ENCODE measurements at regions not wholly inside any gene's neighbourhood (a gene's known extent, or its start where the extent isn't known, plus 50 kb on each side); places are given as distances from the start of the nearest gene placed in this dataset.

DNA sequence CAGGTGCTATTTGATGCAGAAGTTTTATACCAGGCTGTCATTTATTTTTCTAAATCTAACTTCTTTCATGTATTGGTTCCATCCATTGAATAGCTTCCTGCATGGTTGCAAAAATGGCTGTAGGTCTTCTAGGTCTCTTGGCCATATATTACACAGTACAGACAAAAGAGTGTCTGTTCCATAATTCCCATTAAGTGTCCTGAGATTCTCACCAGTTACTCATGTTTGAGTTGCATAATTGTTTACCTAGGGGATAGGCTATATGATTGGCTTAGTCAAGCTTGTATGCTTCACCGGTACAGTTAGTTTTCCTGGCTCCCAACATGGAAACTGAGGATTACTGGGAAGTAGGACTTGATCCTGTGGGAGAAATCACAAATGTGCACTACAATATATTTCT, 399.4 kb upstream of the NUDT12 start:
- H3K27ac Mint-ChIP-seq, result no peak overlapping the region
- peaks cover 1 to 26% (median 14%) of the 10 kb centered on the region in 9 donors for H3K9me3 Mint-ChIP-seq
- no peaks in the 10 kb centered on the region for H3K36me3 Mint-ChIP-seq
- no peak overlapping the region for H3K4me3 Mint-ChIP-seq
- no peak for DNase-seq
- no peak for ATAC-seq
- no peaks in the 10 kb centered on the region for H3K4me1 Mint-ChIP-seq
- no peaks in the 10 kb centered on the region for H3K27me3 Mint-ChIP-seq
- POLR2A ChIA-PET, result no interaction called here

DNA sequence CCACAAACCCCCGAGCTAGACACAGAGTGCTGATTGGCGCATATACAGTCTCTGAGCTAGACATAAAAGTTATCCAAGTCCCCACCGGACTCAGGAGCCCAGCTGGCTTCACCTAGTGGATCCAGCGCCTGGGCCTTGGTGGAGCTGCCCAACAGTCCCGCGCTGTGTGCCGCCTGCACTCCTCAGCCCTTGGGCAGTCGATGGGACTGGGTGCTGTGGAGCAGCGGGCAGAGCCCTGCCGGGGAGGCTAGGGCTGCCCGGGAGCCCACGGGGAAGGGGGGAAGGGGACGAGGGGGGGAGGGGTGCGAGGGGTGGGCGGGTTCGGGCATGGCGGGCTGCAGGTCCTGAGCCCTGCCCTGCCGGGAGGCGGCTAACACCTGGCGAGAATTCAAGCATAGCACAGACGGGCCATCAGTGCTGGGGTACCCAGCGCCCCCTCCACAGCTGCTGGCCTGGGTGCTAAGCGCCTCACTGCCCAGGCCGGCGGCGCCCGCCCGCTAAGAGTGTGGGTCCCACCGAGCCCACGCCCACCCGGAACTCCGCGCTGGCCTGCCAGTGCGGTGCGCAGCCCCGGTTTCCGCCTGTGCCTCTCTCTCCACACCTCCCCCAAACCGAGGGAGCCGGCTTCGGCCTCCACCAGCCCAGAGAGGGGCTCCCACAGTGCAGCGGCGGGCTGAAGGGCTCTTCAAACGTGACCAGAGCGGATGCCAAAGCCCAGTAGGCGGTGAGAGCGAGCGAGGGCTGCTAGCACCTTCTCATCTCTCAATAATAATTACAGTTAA, 391.2 kb upstream of the NUDT12 start:
- H3K4me3 Mint-ChIP-seq, result no peak overlapping the region
- no peaks in the 10 kb centered on the region for H3K4me1 Mint-ChIP-seq
- DNase-seq (no peak), ATAC-seq (no peak)
- POLR2A ChIA-PET, result no interaction called here
- H3K9me3 Mint-ChIP-seq, result peaks cover 0 to 24% (median 3%) of the 10 kb centered on the region in 9 donors
- no peaks in the 10 kb centered on the region for H3K36me3 Mint-ChIP-seq
- no peaks in the 10 kb centered on the region for H3K27me3 Mint-ChIP-seq
- no peak overlapping the region for H3K27ac Mint-ChIP-seq

DNA sequence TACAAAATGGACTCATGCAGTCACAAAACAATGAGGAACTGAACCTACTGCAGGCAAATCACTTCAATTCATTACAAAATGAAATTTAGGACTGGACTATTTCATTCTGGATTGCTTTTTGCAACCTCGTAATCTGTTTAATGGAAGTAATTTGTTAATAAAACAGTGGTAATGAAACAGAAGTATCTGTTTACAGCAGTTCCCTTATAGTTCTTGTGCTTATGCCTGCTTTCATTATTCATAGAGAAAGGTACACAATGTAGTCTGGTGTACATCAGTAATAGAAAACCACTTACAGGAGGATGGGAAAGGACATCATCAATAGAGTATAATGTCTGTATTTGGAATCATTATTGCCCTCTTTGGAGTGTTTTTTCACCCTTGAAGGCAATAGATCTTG, 389.2 kb upstream of the NUDT12 start:
- Mint-ChIP-seq H3K27ac (no peak overlapping the region), H3K27me3 (no peaks in the 10 kb centered on the region), H3K4me3 (no peak overlapping the region), H3K4me1 (no peaks in the 10 kb centered on the region), H3K36me3 (no peaks in the 10 kb centered on the region), H3K9me3 (peaks cover 0 to 11% (median 3%) of the 10 kb centered on the region in 9 donors)
- no peak for DNase-seq
- no peak for ATAC-seq
- POLR2A ChIA-PET, result no interaction called here

DNA sequence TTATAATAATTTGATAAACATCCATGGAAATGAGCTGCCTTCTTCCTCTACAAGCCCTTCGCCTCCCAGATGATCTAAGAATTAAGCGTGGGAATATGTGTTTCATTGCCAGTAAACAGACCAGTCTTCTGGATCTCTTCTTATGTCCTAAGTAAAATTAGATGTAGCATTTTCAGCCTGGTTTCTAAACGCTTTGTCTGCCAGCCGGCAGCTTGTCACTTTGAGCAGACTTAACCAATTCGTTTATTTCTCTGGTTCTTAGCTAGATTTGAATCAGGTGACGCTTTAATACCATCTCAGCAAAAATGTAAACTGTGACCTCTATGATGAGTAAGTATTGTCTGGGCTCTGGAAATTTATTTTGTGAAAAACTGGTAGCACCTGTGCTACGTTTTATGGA, 380.6 kb upstream of the NUDT12 start:
- H3K4me3 Mint-ChIP-seq, result no peak overlapping the region
- H3K27ac Mint-ChIP-seq, result no peak overlapping the region
- H3K4me1 Mint-ChIP-seq, result no peaks in the 10 kb centered on the region
- no peaks in the 10 kb centered on the region for H3K36me3 Mint-ChIP-seq
- no peak for DNase-seq
- peaks cover 0 to 24% (median 0%) of the 10 kb centered on the region in 9 donors for H3K9me3 Mint-ChIP-seq
- no peaks in the 10 kb centered on the region for H3K27me3 Mint-ChIP-seq
- POLR2A ChIA-PET, result no interaction called here
- ATAC-seq, result no peak

DNA sequence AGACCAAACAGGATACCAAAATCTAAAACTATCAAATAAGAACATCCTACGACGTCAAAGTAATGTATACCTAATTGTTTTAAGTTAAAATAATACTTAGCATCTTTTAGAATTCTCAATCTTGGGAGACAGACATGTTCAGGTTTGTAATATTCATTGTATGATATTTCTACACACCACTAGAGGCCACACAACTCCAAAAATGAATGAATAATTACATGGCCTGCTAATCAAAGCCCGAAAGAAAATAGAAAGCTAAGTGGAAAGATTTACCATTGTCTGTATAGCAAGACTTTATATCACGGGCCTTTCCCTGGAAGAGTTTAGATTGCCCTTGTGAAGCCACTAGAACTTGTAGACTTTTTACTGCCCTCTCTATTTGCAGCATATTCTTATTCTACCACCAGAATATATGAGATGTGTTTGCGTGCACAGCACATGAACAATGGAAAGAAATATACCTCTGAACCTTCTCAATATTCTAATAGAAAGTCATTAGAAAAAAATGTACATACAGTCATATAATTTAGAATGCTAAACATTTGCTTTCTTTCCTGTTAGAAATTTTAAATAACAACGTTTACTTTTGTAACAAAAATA, 380.1 kb upstream of the NUDT12 start:
- DNase-seq, result no peak
- Mint-ChIP-seq H3K4me3 (no peak overlapping the region), H3K4me1 (no peaks in the 10 kb centered on the region), H3K36me3 (no peaks in the 10 kb centered on the region), H3K27me3 (no peaks in the 10 kb centered on the region), H3K9me3 (peaks cover 0 to 24% (median 0%) of the 10 kb centered on the region in 9 donors), H3K27ac (no peak overlapping the region)
- POLR2A ChIA-PET, result no interaction called here
- no peak for ATAC-seq

DNA sequence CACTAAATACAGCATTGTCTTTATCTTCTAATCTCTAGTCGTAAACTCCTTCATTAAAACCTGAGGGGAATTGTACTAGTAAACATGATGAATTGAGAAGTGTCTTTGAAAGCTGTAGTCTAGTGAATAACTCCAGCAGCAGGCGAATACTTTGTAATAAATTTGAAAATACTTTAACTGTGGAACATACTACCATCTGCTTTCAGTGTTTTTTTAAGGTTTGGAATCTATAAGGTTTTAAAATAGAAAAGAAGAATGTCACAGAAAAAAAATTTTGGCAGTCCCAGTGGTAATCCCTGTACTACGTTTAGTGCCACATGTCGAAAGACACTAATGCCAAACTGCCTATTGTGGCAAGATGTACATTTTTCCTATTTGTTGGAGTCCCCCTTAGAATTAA, 379.0 kb upstream of the NUDT12 start:
- DNase-seq (no peak), ATAC-seq (no peak)
- no peak overlapping the region for H3K27ac Mint-ChIP-seq
- H3K9me3 Mint-ChIP-seq, result peaks cover 0 to 24% (median 0%) of the 10 kb centered on the region in 9 donors
- H3K27me3 Mint-ChIP-seq, result no peaks in the 10 kb centered on the region
- H3K4me1 Mint-ChIP-seq, result no peaks in the 10 kb centered on the region
- H3K4me3 Mint-ChIP-seq, result no peak overlapping the region
- POLR2A ChIA-PET, result no interaction called here
- H3K36me3 Mint-ChIP-seq, result no peaks in the 10 kb centered on the region

DNA sequence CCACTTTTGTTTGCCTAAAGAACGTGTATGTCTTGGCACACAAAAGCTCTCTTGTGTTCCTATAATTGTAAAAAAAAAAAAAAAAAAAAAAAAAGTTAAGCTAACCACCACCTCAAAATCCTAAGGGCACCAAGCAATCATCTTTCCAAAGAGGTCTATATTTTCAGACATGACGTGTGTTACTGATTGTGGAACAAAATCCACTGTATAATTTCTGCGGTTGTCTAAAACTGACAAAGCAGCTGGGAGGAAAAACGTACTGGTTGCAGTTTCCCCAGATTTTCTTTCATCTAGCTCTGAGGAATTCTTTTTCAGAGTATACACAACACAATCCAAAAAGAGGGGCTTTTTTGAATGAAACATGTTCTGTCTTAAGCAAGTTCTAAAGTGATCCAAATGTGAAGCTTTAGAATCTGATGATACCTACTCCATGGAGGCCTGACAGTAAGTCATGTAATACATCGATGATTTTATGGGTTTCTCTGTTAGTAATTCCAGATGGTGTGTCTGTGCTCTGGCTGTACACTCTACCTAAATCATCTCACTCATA, 375.6 kb upstream of the NUDT12 start:
- Mint-ChIP-seq H3K27me3 (no peaks in the 10 kb centered on the region), H3K9me3 (peaks cover 0 to 17% (median 3%) of the 10 kb centered on the region in 9 donors), H3K4me1 (no peaks in the 10 kb centered on the region), H3K4me3 (no peak overlapping the region), H3K36me3 (no peaks in the 10 kb centered on the region), H3K27ac (no peak overlapping the region)
- POLR2A ChIA-PET, result no interaction called here
- no peak for ATAC-seq
- no peak for DNase-seq

DNA sequence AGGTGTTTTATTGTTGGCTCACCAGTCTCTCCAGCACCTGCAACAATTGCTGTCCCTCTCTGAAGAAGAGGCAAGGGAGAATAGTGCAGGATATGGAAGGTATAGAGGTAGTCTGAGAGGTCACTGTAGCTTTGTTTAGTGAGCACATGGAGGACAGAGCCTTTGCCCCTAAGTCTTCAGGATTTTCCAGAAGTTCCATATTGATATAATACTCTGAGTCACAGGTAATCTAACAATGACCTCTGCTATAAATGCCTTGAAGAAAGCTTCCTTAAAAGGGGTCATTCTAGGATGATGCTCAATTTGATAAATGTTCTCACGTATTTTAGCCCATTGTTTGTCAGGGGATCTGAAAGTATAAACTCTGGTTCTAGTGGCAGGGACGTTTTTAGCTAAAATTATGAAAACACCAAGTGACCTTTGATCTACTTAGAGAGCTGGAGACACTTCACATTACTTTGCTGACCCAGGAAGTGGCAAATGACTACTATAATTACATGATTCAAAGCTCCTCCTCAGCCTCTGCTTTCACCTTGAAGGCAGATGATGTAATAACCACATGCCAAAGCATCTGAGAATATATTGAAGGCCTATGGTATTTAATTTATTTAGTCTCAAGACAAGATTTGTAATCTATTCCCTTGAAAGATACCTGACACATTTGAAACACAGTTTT, 366.9 kb upstream of the NUDT12 start:
- H3K4me1 Mint-ChIP-seq, result no peaks in the 10 kb centered on the region
- DNase-seq, result no peak
- H3K9me3 Mint-ChIP-seq, result peaks cover 0 to 17% (median 2%) of the 10 kb centered on the region in 9 donors
- H3K36me3 Mint-ChIP-seq, result no peaks in the 10 kb centered on the region
- H3K27ac Mint-ChIP-seq, result no peak overlapping the region
- H3K4me3 Mint-ChIP-seq, result peak overlapping the region in 1 of 10 donors; percentile 10
- POLR2A ChIA-PET, result no interaction called here
- H3K27me3 Mint-ChIP-seq, result no peaks in the 10 kb centered on the region
- no peak for ATAC-seq

DNA sequence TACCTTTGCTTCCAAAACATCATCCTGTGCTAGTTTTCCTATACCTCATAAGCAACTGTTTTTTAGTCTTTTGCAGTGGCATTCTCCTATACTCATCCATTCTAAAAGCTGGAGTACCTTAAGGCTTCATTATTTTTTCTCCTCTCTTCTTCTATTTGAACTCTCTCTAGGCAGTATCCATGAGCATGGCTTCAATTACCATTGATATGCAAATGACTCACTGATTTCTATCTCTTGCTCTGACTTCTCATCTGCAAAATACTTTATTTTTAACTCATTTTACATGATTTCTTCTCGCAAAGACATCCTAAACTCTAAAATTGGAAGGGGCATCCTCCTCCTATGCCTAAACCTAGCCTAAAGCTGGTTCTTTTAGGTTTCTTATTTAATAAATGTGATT, 365.1 kb upstream of the NUDT12 start:
- Mint-ChIP-seq H3K4me3 (no peak overlapping the region), H3K9me3 (peaks cover 0 to 13% (median 2%) of the 10 kb centered on the region in 9 donors), H3K27me3 (no peaks in the 10 kb centered on the region), H3K4me1 (no peaks in the 10 kb centered on the region), H3K36me3 (no peaks in the 10 kb centered on the region), H3K27ac (no peak overlapping the region)
- ATAC-seq (no peak), DNase-seq (no peak)
- POLR2A ChIA-PET, result no interaction called here

DNA sequence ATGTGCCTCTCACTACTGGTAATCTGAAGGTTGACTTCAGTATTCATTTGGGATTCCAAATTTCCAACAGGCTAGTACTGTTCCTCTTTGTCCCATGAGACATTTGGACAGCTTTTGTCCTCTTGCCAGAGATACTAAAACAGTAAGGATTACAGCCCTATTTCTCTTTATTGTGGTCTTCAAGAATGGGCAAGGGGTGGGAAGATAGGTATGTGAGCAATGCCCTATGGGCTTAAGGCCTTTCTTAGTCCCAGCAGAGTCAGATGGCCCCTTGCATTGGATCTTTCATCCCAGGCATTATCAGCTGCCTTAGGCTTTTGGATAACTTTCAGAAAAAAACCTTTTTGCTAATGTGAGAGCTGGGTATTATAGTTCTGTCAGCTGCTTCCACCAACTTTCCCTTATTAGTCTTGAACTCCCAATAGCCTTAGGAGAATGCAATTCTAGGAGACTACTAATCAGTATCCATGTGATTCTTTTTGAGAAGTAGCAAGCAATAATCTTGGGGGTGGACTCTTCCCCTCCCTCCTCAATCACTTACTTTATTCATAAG, 361.1 kb upstream of the NUDT12 start:
- Mint-ChIP-seq H3K4me3 (no peak overlapping the region), H3K9me3 (peaks cover 0 to 9% (median 2%) of the 10 kb centered on the region in 9 donors), H3K27me3 (no peaks in the 10 kb centered on the region), H3K4me1 (no peaks in the 10 kb centered on the region), H3K27ac (no peak overlapping the region), H3K36me3 (no peaks in the 10 kb centered on the region)
- ATAC-seq, result no peak
- no peak for DNase-seq
- POLR2A ChIA-PET, result no interaction called here

DNA sequence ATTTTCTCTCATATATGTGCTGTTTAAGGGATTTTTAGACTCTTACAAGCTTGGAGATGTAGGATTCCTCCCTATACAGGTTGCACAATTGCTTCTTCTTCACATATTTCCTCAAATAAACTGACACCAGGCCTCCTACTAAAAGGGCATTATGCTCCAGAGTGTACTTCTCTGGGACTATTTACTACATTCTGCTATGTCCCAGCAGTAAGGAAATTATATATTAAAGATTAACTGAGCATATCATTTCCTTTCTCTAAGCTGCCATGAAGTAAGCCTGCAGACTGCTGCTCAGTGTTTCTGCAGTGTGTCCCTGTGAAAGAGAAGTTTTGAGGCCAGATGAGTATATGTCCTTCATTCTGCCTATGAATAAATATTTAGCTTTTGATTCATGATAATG, 356.9 kb upstream of the NUDT12 start:
- Mint-ChIP-seq H3K27me3 (no peaks in the 10 kb centered on the region), H3K9me3 (peaks cover 0 to 6% (median 0%) of the 10 kb centered on the region in 9 donors), H3K27ac (no peak overlapping the region), H3K36me3 (no peaks in the 10 kb centered on the region), H3K4me3 (no peak overlapping the region), H3K4me1 (no peaks in the 10 kb centered on the region)
- POLR2A ChIA-PET, result no interaction called here
- DNase-seq, result no peak
- no peak for ATAC-seq

DNA sequence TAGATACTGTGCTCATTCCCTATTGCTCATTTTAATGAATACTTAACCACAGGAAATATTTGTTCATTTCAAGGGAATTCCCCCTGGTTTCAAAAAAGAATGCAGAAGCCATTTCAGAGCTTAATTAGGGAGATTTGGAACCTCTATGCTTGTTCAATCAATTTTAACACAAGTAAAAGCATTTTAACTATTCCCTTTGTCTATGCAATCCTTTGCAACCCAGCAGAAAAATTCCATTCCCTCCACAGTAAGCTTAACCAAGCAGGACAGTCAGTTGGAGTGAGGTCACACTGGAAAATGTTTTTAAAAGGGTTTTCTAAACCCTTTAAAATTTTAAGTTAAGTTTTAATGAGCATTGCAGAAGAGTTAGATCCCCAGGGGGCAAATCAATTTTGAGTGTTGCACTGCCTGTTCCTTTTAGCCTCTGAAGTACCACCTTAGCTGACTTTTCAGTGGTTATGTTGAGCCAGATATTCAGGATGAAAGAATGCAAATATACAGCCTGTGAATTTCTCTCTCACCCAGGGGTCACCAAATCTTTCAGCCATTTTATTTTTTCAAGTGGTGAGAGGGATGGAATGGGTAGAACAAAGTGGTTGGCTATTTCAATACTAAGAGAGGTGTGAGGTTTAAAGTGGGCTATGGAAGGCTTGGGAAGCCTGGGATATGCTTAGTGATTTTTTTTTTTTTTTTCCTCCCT, 356.2 kb upstream of the NUDT12 start:
- Mint-ChIP-seq H3K27ac (no peak overlapping the region), H3K4me1 (no peaks in the 10 kb centered on the region), H3K36me3 (no peaks in the 10 kb centered on the region), H3K27me3 (no peaks in the 10 kb centered on the region), H3K9me3 (peaks cover 0 to 7% (median 0%) of the 10 kb centered on the region in 9 donors), H3K4me3 (no peak overlapping the region)
- no peak for ATAC-seq
- POLR2A ChIA-PET, result no interaction called here
- no peak for DNase-seq

DNA sequence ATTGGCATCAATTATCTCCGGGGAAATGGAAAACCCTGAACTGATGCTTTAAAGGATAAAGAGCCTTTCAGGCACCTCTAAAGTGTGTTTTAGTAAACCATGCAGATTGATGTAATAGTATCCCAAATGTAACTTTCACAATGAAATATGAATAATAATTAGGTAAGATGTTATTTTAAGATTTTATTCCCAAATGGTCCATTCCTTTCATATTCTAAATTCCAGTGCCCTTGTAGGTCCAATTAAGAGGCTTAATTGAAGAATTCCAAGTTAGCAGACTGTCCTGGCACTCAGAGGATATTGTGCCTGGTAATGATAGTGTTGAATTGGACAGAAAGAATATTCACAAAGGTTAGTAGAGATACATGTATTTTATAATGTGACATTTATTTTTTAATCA, 352.5 kb upstream of the NUDT12 start:
- no peaks in the 10 kb centered on the region for H3K36me3 Mint-ChIP-seq
- ATAC-seq (no peak), DNase-seq (no peak)
- no peaks in the 10 kb centered on the region for H3K4me1 Mint-ChIP-seq
- H3K27me3 Mint-ChIP-seq, result no peaks in the 10 kb centered on the region
- POLR2A ChIA-PET, result no interaction called here
- no peak overlapping the region for H3K4me3 Mint-ChIP-seq
- H3K9me3 Mint-ChIP-seq, result peaks cover 0 to 7% (median 0%) of the 10 kb centered on the region in 9 donors
- no peak overlapping the region for H3K27ac Mint-ChIP-seq

Measured in naive thymus-derived CD8-positive, alpha-beta T cell (primary cell).